GM19351 (cell line): ENCODE measurements at regions not wholly inside any gene's neighbourhood (a gene's known extent, or its start where the extent isn't known, plus 50 kb on each side); places are given as distances from the start of the nearest gene placed in this dataset.
A peak's percentile ranks its signal among the peaks of the same experiment; 100 is the strongest.

Experiments
- ATAC-seq: cut with Tn5 transposase; IDR thresholded peaks from one replicate; pipeline ENCODE4 v1.9.1; 2021; ENCODE audit warnings: mild to moderate bottlenecking, moderate library complexity; ENCODE audit not compliant: unreplicated experiment

GRCh38 chr13:78997902-78998629 lies 339.1 kb upstream of the OBI1 start:
- ATAC-seq: peak; percentile 60

GRCh38 chr13:78993792-78994191 lies 334.8 kb upstream of the OBI1 start:
- ATAC-seq: no peak

GRCh38 chr13:78981913-78982312 lies 323.0 kb upstream of the OBI1 start:
- ATAC-seq: no peak

GRCh38 chr13:78979349-78979748 lies 320.4 kb upstream of the OBI1 start:
- no peak for ATAC-seq

- peak; percentile 95 for ATAC-seq
These were observed 319.5 kb upstream of the OBI1 start for GRCh38 chr13:78978381-78978998.

GRCh38 chr13:78977311-78977710 lies 318.4 kb upstream of the OBI1 start:
- no peak for ATAC-seq

GRCh38 chr13:78976696-78977095 lies 317.7 kb upstream of the OBI1 start:
- ATAC-seq: no peak

- no peak for ATAC-seq
These were observed 313.6 kb upstream of the OBI1 start for GRCh38 chr13:78972561-78972960.

GRCh38 chr13:78971355-78972025 lies 312.5 kb upstream of the OBI1 start:
- ATAC-seq: no peak

- ATAC-seq: no peak
These were observed 301.9 kb upstream of the OBI1 start for GRCh38 chr13:78960881-78961280.

GRCh38 chr13:78958006-78958405 lies 299.1 kb upstream of the OBI1 start:
- no peak for ATAC-seq

- no peak for ATAC-seq
These were observed 281.6 kb upstream of the OBI1 start for GRCh38 chr13:78940455-78941130.

- ATAC-seq: no peak
These were observed 275.4 kb upstream of the OBI1 start for GRCh38 chr13:78934336-78934735.

GRCh38 chr13:78915015-78915414 lies 256.1 kb upstream of the OBI1 start:
- ATAC-seq: no peak

- ATAC-seq: no peak
These were observed 254.7 kb upstream of the OBI1 start for GRCh38 chr13:78913656-78914055.

- no peak for ATAC-seq
These were observed 251.2 kb upstream of the OBI1 start for GRCh38 chr13:78910147-78910546.

GRCh38 chr13:78909276-78909675 lies 250.3 kb upstream of the OBI1 start:
- no peak for ATAC-seq

GRCh38 chr13:78907006-78907405 lies 248.1 kb upstream of the OBI1 start:
- ATAC-seq: no peak

GRCh38 chr13:78897200-78897599 lies 238.2 kb upstream of the OBI1 start:
- no peak for ATAC-seq

GRCh38 chr13:78884571-78884970 lies 225.6 kb upstream of the OBI1 start:
- no peak for ATAC-seq

GRCh38 chr13:78881751-78882150 lies 222.8 kb upstream of the OBI1 start:
- ATAC-seq: no peak

- ATAC-seq: no peak
These were observed 222.1 kb upstream of the OBI1 start for GRCh38 chr13:78881054-78881453.
